DMS114 treated with DMSO at 0.1 percent for 48 hours (cell line): ENCODE measurements at regions not wholly inside any gene's neighbourhood (a gene's known extent, or its start where the extent isn't known, plus 50 kb on each side); places are given as distances from the start of the nearest gene placed in this dataset.

Experiments
- DNase-seq: peaks from one replicate; lab custom pipeline; 2025; ENCODE audit not compliant: unreplicated experiment; lab: John Stamatoyannopoulos, UW

GRCh38 chr9:109910671-109911518, 130.9 kb downstream of the PALM2AKAP2 start:
- DNase-seq: no peak

DNA sequence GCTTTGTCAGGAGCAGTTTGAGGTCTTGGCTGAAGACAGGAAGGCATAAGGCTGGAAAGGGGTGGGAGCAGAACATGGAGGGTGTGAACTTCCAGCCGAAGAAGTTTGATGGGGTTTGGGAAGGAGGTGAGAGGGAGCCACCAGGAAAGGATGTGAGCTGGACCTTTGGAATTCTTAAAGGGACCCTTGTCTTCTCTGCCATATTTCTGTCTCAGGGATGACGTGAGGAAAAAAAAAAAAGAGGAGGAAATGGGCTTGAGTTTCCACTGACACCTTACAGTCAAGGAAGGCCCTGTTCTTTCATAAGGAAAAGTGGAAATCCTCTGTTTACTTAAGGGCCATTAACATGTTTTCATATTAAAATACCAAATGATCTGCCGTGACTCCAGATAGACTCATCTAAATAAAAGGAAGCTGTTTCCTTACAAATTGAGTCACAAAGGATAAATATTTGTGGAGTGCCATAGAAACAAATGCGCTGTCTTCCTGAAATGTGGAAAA, 132.1 kb downstream of the PALM2AKAP2 start:
- no peak for DNase-seq

- no peak for DNase-seq
These were observed 132.9 kb downstream of the PALM2AKAP2 start for GRCh38 chr9:109912726-109913460.

- DNase-seq: no peak
These were observed 133.4 kb downstream of the PALM2AKAP2 start for GRCh38 chr9:109913461-109913810.

DNA sequence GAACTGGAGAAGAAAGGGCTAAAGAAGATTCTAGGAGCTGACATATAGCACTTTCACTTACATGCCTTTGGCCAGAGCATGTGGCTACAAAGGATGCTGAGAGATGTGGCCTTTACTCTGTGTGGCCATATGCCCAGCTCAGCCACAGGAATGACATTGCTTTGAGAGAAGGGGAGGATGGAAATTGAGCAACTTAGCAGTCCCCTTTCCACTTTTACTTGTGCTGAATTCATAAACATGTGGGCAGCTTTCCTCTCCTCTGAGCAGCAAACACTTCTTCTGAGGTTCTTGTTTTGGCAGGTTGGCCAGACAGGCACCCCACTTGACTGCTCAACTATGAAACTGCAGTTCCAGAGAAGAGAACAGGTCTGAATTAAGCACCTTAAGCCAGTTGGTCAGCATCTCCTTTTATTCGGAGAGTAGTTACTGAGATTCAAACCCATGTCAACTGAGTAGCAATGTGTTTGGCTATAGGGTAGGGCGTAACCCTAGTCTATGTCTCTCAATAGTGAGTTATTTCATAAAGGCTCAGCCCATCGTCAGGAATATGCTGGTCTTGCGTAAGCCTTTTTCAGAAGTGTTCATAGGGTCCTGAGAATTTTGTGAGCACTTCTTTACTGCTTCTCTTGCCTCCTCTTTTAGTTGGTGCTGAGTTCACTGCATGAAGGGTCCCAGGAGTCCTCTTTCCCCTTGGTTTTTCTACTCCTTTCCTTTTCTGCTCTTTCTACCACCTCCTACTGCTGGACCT, 134.5 kb downstream of the PALM2AKAP2 start:
- no peak for DNase-seq

DNA sequence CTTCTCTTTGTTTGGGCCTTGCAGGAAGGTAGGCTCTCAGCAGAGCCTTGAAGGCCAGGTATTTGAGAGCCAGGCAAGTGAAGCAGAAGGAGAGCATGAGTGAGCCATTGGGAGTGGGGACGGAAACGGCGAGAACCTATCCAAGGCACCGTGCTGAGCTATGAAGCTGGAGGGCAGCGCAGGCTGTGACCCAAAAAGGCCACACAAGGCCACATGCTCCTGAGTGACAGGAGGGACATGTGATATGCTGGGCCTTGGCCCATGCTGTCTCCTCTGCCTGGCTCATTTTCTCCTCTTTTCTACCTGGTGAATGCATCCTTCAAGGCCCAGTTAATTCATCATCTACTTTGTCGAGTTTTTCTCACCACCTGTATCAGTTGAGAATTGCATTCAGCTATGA, 136.3 kb downstream of the PALM2AKAP2 start:
- DNase-seq: no peak

GRCh38 chr9:109918339-109919163, 138.6 kb downstream of the PALM2AKAP2 start:
- DNase-seq: no peak

- no peak for DNase-seq
These were observed 139.9 kb downstream of the PALM2AKAP2 start for GRCh38 chr9:109919736-109920408.

DNA sequence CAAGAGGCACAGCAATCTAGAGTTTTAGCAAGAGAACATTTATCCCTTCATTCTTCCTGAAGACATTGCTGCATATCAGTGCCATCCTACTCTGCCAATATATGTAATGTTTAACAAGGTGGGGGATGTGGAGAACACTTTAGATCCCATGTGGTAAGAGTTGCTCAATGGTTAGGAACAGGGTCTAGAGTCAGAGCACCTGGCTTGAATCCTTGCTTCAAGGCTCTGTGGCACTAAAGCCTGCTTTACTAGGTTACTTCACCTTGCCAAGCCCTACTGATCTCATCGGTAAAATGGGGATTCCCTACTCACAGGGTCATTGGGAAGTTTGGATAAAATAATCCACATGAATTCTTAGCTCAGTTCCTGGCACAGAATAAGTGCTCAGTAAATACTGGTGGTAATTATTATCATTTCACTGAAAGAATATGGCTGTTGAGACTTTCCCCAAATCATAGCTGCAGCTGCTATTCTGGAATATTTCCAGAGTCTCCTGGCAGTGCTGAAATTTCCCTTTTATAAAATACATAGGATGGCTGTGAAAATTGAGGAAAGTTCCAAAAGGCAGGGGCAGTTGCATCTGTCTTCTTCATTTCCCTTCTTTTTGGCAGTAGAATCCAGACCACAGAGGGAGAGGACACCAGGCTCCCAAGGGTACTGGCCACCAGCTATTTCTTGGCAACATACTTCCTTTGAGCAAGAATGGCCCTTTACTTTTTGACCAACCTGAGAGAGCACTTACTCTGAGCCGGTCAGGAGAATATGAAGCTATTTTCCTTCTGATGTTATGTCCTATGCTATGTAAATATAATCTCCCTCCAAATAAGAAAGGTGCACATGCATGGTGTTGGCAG, 142.8 kb downstream of the PALM2AKAP2 start:
- DNase-seq: no peak

- no peak for DNase-seq
These were observed 143.4 kb downstream of the PALM2AKAP2 start for GRCh38 chr9:109923471-109923760.

- DNase-seq: no peak
These were observed 143.8 kb downstream of the PALM2AKAP2 start for GRCh38 chr9:109923806-109924205.

DNA sequence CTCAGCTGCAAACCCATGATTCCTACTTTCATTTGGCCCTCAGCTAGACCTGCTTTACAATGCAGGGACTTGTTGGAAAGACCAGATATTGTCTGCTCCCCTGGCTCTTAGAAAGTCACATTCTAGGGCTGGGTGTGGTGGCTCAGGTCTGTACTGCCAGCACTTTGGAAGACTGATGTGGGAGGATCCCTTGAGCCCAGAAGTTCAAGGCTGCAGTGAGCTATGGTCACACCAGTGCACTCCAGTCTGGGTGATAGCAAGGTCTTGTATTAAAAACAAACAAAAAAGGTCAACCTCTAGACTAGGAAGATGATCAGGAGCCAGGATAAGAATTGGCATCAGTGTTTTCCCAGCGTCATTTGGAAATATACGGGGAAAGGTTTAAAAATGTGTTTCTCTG, 145.8 kb downstream of the PALM2AKAP2 start:
- no peak for DNase-seq

DNA sequence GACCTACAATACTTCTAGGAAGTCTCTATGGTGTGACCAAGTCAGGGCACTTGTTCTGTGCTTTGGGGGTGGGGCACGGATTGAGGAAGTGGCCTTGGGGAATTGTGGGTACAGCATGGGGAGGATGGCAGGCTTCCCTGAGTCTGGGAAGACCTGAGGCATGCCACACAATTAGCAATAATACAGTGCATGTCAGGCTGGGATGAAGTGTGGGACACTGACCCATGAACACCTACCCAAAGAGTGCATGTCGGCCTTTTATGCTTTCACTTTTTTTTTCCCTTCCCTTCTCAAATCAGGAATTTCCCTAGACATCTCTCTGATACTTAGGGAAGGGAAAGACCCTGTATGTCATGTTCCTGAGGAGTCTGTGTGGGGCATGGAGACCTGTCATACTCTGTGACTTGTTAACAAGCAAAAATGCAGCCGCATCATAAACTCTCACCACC, 146.4 kb downstream of the PALM2AKAP2 start:
- DNase-seq: no peak

- no peak for DNase-seq
These were observed 151.6 kb downstream of the PALM2AKAP2 start for GRCh38 chr9:109931623-109932022.

- DNase-seq: no peak
These were observed 154.3 kb downstream of the PALM2AKAP2 start for GRCh38 chr9:109934136-109934856.

- no peak for DNase-seq
These were observed 154.8 kb downstream of the PALM2AKAP2 start for GRCh38 chr9:109934857-109935215.

DNA sequence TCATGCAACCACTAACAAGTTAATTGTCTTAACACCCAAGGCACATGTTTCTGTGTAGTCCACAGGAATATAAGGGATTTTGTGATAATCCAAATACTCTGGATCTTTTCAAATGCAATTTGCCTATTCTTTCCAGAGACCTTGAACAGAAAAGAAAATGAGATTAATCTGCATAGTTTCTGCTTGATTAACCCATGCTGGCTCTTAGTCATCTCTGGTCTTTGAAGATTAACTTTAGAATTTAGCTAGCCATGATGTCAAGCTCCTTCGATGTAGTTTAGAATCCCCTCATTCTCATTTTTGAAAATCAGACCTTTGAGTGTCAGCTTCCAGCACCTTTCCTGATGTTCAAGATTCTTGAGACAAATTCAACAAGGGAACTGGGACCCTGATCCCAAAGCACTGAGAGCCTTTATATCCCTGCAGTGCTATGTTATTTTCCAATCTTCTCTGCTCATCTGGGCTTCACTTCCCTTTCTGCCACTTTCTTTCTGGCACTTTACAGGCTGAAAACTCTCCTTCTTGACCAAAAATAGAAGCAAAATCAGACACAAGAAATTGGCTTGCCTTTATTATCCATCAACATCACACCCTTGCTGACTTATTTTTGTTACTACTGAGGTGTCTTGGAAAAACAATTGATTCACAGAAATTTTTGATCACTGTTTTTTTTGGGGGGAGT, 155.5 kb downstream of the PALM2AKAP2 start:
- DNase-seq: no peak

- DNase-seq: no peak
These were observed 158.0 kb downstream of the PALM2AKAP2 start for GRCh38 chr9:109937861-109938453.
